Prostate gland (tissue), 2 donors: ENCODE measurements at regions not wholly inside any gene's neighbourhood (a gene's known extent, or its start where the extent isn't known, plus 50 kb on each side); places are given as distances from the start of the nearest gene placed in this dataset.

Experiments used
- DNase-seq: peaks from one replicate; pipeline ENCODE4 v3.0.0-alpha.2; 2019; ENCODE audit warnings: low spot score
- H3K27ac ChIP-seq, 2 donors: fragments of 200-600 bp; sonication (generic); 2 replicates each; pipeline ENCODE4 v1.5.1; 2017 to 2019
- H3K27me3 ChIP-seq: fragments of 200-600 bp; sonication (generic); replicated peaks from 2 replicates; pipeline ENCODE4 v1.5.1; 2019; ENCODE audit not compliant: insufficient read depth
- H3K36me3 ChIP-seq, 2 donors: fragments of 200-600 bp; sonication (generic); 1 replicate in 1 of 2; 2 replicates in 1 of 2; pipeline versions ENCODE4 v1.5.1 to v1.8.1; 2017 to 2019
- H3K4me1 ChIP-seq: fragments of 200-600 bp; sonication (generic); replicated peaks from 2 replicates; pipeline ENCODE4 v1.5.1; 2019
- H3K4me3 ChIP-seq, 2 donors: fragments of 200-600 bp; sonication (generic); 2 replicates each; pipeline ENCODE4 v1.5.1; 2017 to 2019
- H3K9me3 ChIP-seq: fragments of 200-600 bp; sonication (generic); 2 replicates; pipeline ENCODE4 v1.5.1; 2017
- POLR2A ChIP-seq: fragments of 450-650 bp; IDR thresholded peaks from one replicate; pipeline ENCODE4 v1.6.1; 2016; ENCODE audit warnings: antibody characterized with exemption, mild to moderate bottlenecking
- POLR2AphosphoS5 ChIP-seq: sonication (generic); formaldehyde crosslinking; IDR thresholded peaks from one replicate; pipeline ENCODE4 v1.6.1; 2017; ENCODE audit warnings: antibody characterized with exemption
- WGBS: methylation state at CpG from one replicate; pipeline ENCODE4 v1.1.5; 2018; 5-methylcytosine and 5-hydroxymethylcytosine counted together
- intact Hi-C: fragments of 100-400 bp; cut with DNase I; formaldehyde crosslinking; loops from one replicate; pipeline ENCODE4 v1.14.2; 2022
- TF ChIP-seq, protein P1 (sequence below), 4 experiments: fragments of 200-600 bp in 2 of 4; fragments of 450-650 bp in 2 of 4; sonication (generic) in 2 of 4; IDR thresholded peaks; 1 replicate in 3 of 4; 2 replicates in 1 of 4; pipeline ENCODE4 v1.5.1; 2016 to 2019; ENCODE audit warnings: antibody characterized with exemption in 4 of 4, mild to moderate bottlenecking in 2 of 4, moderate library complexity in 2 of 4

DNA sequence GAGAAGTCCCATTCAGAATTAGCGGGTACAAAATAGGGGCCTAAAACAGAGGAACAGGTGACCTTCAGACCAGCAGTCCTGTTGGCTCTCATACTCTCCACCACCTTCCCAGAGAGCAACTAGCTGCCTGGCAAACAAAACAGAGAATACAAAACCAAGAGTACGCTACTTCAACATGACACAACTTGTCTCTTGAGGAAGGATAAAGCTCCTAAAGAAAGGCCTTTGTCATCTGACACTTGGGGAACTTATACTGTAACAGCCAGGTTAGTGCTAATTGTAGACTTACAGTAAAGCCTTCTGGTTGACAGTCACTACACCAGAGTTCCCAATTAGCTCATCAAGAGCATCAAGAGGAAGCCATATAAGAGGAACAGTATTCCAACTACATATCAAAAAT lies 282.1 kb upstream of the NT5C1B start:
- intact Hi-C loops, result no loop called here
- no peak for DNase-seq
- H3K4me1 ChIP-seq, result no peaks in the 10 kb centered on the region
- TF ChIP-seq, protein P1, sequence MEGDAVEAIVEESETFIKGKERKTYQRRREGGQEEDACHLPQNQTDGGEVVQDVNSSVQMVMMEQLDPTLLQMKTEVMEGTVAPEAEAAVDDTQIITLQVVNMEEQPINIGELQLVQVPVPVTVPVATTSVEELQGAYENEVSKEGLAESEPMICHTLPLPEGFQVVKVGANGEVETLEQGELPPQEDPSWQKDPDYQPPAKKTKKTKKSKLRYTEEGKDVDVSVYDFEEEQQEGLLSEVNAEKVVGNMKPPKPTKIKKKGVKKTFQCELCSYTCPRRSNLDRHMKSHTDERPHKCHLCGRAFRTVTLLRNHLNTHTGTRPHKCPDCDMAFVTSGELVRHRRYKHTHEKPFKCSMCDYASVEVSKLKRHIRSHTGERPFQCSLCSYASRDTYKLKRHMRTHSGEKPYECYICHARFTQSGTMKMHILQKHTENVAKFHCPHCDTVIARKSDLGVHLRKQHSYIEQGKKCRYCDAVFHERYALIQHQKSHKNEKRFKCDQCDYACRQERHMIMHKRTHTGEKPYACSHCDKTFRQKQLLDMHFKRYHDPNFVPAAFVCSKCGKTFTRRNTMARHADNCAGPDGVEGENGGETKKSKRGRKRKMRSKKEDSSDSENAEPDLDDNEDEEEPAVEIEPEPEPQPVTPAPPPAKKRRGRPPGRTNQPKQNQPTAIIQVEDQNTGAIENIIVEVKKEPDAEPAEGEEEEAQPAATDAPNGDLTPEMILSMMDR (IDR thresholded peaks at IDR 0.05), result no peak
- no peak for TF ChIP-seq POLR2AphosphoS5
- no peaks in the 10 kb centered on the region for H3K36me3 ChIP-seq
- H3K27me3 ChIP-seq, result no peaks in the 10 kb centered on the region
- H3K27ac ChIP-seq, result no peak overlapping the region
- no peak overlapping the region for H3K4me3 ChIP-seq
- WGBS, result 77% methylated on average over 2 of the region's 2 CpGs
- no peaks in the 10 kb centered on the region for H3K9me3 ChIP-seq

DNA sequence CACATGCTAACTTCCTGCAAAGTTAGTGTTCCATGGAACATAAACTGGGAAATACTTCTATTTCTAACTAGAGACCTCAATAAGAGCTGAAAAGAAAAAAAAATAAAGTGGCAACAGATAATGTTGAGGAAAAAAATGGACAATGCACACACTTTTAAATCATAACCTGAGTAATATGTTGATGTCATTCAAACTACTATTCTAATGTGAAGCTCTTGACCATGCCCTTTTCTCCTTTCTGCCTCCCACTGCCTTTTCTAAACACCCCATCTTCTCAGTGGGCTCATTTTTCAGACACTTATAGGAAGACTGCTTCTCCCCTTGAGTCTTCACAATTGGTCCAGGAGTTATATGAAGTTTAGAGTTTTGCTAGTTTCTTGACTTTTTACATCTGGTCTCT lies 280.9 kb upstream of the NT5C1B start:
- intact Hi-C loops, result no loop called here
- TF ChIP-seq POLR2AphosphoS5, result no peak
- TF ChIP-seq, protein P1 (IDR thresholded peaks at IDR 0.05), result no peak
- no peak for TF ChIP-seq POLR2A
- H3K4me1 ChIP-seq, result no peaks in the 10 kb centered on the region

DNA sequence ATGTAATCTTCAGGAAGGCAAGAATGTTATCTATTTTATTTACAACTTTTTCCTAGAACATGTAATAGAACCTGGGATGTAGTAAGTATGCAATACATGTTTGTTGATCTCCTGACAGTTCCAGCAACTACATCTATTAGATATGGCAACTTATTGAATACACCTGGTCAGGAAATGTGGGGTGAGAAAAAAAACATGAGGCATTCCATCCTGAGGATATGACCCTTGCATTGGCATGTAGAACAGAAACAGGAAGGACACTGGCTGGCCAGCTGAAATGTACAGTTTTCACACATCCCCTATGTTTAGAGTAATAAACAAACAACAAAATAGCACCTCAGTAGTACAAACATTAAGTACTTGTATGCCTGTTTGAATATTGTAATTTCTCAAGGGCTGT lies 272.6 kb upstream of the NT5C1B start:
- Histone ChIP-seq H3K4me1 (no peaks in the 10 kb centered on the region), H3K4me3 (no peak overlapping the region), H3K27ac (no peak overlapping the region), H3K9me3 (no peaks in the 10 kb centered on the region), H3K36me3 (no peaks in the 10 kb centered on the region), H3K27me3 (no peaks in the 10 kb centered on the region)
- intact Hi-C loops, result no loop called here
- TF ChIP-seq, protein P1 (IDR thresholded peaks at IDR 0.05), result no peak
- TF ChIP-seq POLR2AphosphoS5 (no peak), POLR2A (no peak)
- no peak for DNase-seq

More for the DNA sequence above, 280.9 kb upstream of the NT5C1B start:
- no peaks in the 10 kb centered on the region for H3K27me3 ChIP-seq
- no peaks in the 10 kb centered on the region for H3K9me3 ChIP-seq
- no peaks in the 10 kb centered on the region for H3K36me3 ChIP-seq
- no peak for DNase-seq
- H3K27ac ChIP-seq, result no peak overlapping the region
- no peak overlapping the region for H3K4me3 ChIP-seq

DNA sequence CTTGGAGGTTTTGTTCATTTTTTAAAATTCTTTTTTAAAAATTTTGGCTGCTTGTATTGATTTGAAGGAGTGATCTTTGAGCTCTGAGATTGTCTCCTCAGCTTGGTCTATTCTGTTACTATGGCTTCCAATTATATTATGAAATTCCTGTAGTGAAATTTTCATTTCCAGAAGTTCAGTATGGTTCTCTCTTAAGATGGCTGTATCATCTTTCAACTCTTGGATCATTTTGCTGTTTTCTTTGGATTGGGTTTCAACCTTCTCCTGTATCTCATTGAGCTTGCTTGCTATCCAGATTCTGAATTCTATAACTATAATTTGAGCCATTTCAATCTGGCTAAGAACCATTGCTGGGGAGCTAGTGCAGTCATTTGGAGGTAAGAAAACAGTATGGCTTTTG lies 270.8 kb upstream of the NT5C1B start:
- TF ChIP-seq, protein P1 (IDR thresholded peaks at IDR 0.05), result no peak
- TF ChIP-seq POLR2AphosphoS5, result no peak
- TF ChIP-seq POLR2A, result no peak
- H3K27ac ChIP-seq, result no peak overlapping the region

DNA sequence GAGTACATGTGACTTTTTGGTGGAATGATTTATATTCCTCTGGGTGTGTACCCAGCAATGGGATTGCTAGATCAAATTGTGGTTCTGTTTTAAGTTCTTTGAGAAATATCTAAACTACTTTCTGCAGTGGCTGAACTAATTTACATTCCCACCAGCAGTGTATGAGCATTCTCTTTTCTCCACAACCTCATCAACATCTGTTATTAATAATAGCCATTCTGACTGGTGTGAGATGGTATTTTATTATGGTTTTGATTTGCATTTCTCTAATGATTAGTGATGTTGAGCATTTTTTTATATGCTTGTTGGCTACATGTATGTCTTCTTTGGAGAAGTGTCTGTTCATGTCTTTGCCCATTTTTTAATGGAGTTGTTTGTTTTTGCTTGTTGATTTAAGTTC lies 267.4 kb upstream of the NT5C1B start:
- TF ChIP-seq, protein P1 (IDR thresholded peaks at IDR 0.05), result no peak
- TF ChIP-seq POLR2AphosphoS5 (no peak), POLR2A (no peak)
- Histone ChIP-seq H3K9me3 (no peaks in the 10 kb centered on the region), H3K4me3 (no peak overlapping the region), H3K27ac (no peak overlapping the region), H3K27me3 (no peaks in the 10 kb centered on the region), H3K36me3 (no peaks in the 10 kb centered on the region), H3K4me1 (no peaks in the 10 kb centered on the region)
- no peak for DNase-seq
- intact Hi-C loops, result no loop called here

More for the DNA sequence above, 270.8 kb upstream of the NT5C1B start:
- H3K4me3 ChIP-seq, result no peak overlapping the region
- no peaks in the 10 kb centered on the region for H3K27me3 ChIP-seq
- no peak for DNase-seq
- intact Hi-C loops, result no loop called here
- no peaks in the 10 kb centered on the region for H3K36me3 ChIP-seq
- no peaks in the 10 kb centered on the region for H3K4me1 ChIP-seq
- no peaks in the 10 kb centered on the region for H3K9me3 ChIP-seq
